ENCODE measurements at regions not wholly inside any gene's neighbourhood (a gene's known extent, or its start where the extent isn't known, plus 50 kb on each side); places are given as distances from the start of the nearest gene placed in this dataset.

DNA sequence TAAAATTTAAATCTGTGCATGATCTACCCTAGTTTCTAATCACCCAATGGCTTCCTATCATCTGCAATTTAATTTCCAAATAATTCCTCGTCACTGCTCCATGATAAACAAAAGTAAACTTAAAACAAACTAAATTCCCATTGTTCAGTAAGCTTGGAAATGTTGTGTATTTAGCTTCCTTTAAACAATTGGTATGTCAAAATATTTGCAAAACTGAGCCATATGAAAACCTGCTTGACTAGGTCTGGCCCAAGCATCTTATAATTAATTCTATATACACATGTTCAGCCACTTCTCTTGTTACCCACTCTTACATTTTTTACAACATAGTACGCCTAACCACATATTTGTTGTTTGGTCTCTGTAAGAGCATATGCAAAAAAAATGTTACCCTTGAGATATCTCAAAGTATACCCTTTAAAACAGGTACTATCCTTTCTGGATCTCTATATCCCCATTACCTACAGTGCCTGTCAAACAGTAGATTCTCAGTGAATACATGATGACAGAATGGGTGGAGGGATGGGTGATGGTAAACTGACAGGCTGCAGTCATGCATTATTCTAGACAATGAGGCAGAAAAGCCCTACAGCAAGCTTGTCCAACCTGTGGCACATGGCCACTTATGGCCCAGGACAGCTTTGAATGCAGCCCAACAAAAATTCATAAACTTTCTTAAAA lies 1277.9 kb upstream of the TENM4 start:
- H2AFZ ChIP-seq (ENCODE audit: low read depth, low read length) = no peak overlapping the region
- H3K27me3 ChIP-seq (ENCODE audit: control insufficient read depth in 2 of 2, insufficient read depth in 2 of 2, low read length in 2 of 2) = no peaks in the 10 kb centered on the region
- H3K4me1 ChIP-seq (ENCODE audit: control insufficient read depth, extremely low read depth, insufficient read depth, low read length) = no peaks in the 10 kb centered on the region
- no peak for FAIRE-seq
- no peak overlapping the region for H3K4me3 ChIP-seq (replicated peaks in 1 of 3; ENCODE audit: insufficient read depth in 1 of 3, low read depth in 1 of 3, low read length in 3 of 3)
- no peaks in the 10 kb centered on the region for H3K79me2 ChIP-seq (ENCODE audit: control insufficient read depth, insufficient read depth, low read length)
- no TSS peak for BruUV-seq (replicated peaks)
- no peak overlapping the region for H3K27ac ChIP-seq (ENCODE audit: insufficient read depth, low read depth, low read length)
- H3K9ac ChIP-seq (replicated peaks; ENCODE audit: extremely low read depth, insufficient read depth, low read length) = no peak overlapping the region
- ChIA-PET POLR2A (no interaction called here), CTCF (no interaction called here)
- TF ChIP-seq FOS (IDR thresholded peaks at IDR 0.05; ENCODE audit: borderline replicate concordance, insufficient read depth, low read length) (no peak), CTCF (IDR thresholded peaks at IDR 0.05; ENCODE audit: extremely low read depth in 1 of 2, insufficient read depth in 1 of 2, low read depth in 1 of 2, low read length in 2 of 2) (no peak), POLR2A (IDR thresholded peaks at IDR 0.05; ENCODE audit: low read depth, low read length) (no peak), EZH2 (IDR thresholded peaks at IDR 0.05; ENCODE audit: borderline replicate concordance, low read depth, low read length, severe bottlenecking) (no peak), GATA2 (IDR thresholded peaks at IDR 0.05; ENCODE audit: insufficient read depth, insufficient read length, low read depth, low read length) (no peak), MYC (IDR thresholded peaks at IDR 0.05; ENCODE audit: low read depth, low read length) (no peak), POLR2AphosphoS5 (IDR thresholded peaks at IDR 0.05; ENCODE audit: insufficient read depth, low read depth, low read length) (no peak), MAX (IDR thresholded peaks at IDR 0.05; ENCODE audit: insufficient read depth, insufficient read length) (no peak), JUN (IDR thresholded peaks at IDR 0.05; ENCODE audit: borderline replicate concordance, insufficient read depth, insufficient read length, low read depth) (no peak)
- no peaks in the 10 kb centered on the region for H3K36me3 ChIP-seq (ENCODE audit: control insufficient read depth in 2 of 2, extremely low read depth in 1 of 2, insufficient read depth in 2 of 2, low read length in 2 of 2)
- DNase-seq (ENCODE audit: low read depth, low spot score) = no peak
- dilution Hi-C loops (cut with MboI; ENCODE audit: extremely low pct_ligation_motif_present, low sequenced_read_pairs) (no loop called here), intact Hi-C loops (cut with micrococcal nuclease) (no loop called here)
- H3K4me2 ChIP-seq (ENCODE audit: insufficient read depth, low read length) = no peak overlapping the region
- H3K9me1 ChIP-seq (replicated peaks; ENCODE audit: control insufficient read depth, extremely low read depth, insufficient read depth, low read length) = no peaks in the 10 kb centered on the region
- H3K9me3 ChIP-seq (replicated peaks; ENCODE audit: control insufficient read depth, insufficient read depth, low read length) = no peaks in the 10 kb centered on the region
- H4K20me1 ChIP-seq (replicated peaks; ENCODE audit: control insufficient read depth, extremely low read depth, insufficient read depth, low read length) = no peaks in the 10 kb centered on the region
